ENCODE measurements at regions not wholly inside any gene's neighbourhood (a gene's known extent, or its start where the extent isn't known, plus 50 kb on each side); places are given as distances from the start of the nearest gene placed in this dataset.

DNA sequence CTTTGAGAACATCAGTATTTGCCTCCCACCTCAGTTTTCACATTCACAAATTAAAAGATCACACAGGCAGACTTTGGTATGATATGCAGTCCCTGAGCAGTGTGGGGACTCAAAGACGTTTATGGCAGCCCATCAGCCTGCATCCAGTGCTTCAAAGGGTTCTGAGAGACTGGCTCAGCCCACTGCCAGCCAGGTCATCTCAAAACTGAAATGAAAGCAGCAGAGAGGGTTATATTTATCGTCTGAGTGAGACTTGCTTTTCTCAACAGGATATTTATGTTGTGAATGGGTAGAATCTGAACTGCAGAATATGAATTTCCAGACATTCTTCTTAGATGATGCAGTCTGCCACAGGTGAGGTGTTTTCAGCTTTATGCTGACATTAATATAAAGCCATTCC, 159.8 kb downstream of the NRN1 start:
- no peak for FAIRE-seq
- Histone ChIP-seq H2AFZ (ENCODE audit: low read depth, low read length) (no peak overlapping the region), H3K9me1 (ENCODE audit: control insufficient read depth, insufficient read depth, low read length) (no peaks in the 10 kb centered on the region), H4K20me1 (replicated peaks; ENCODE audit: control insufficient read depth, insufficient read depth, low read length) (no peaks in the 10 kb centered on the region), H3K27me3 (ENCODE audit: control insufficient read depth in 2 of 2, insufficient read depth in 2 of 2, low read length in 2 of 2) (peaks cover 17 to 40% of the 10 kb centered on the region in 2 experiments; a peak in 4 of 5 replicates), H3K9ac (ENCODE audit: insufficient read depth in 1 of 2, low read depth in 2 of 2, low read length in 2 of 2) (no peak overlapping the region), H3K4me3 (no peak overlapping the region), H3K36me3 (ENCODE audit: control insufficient read depth, insufficient read depth, low read length) (no peaks in the 10 kb centered on the region), H3K79me2 (ENCODE audit: control insufficient read depth, insufficient read depth, low read length) (no peaks in the 10 kb centered on the region), H3K4me2 (ENCODE audit: insufficient read depth, low read length) (no peak overlapping the region), H3K9me3 (replicated peaks; ENCODE audit: control insufficient read depth, insufficient read depth, low read depth, low read length) (no peaks in the 10 kb centered on the region), H3K27ac (ENCODE audit: extremely low read depth, low read depth, low read length) (no peak overlapping the region), H3K4me1 (replicated peaks in 1 of 2; ENCODE audit: control insufficient read depth in 2 of 2, insufficient read depth in 2 of 2, low read length in 2 of 2) (peaks cover 0 to 5% of the 10 kb centered on the region in 2 experiments; a peak in 1 of 5 replicates)
- intact Hi-C loops (cut with micrococcal nuclease) (no loop called here), in situ Hi-C loops (cut with MboI) (no loop called here)
- no peak for ATAC-seq
- ChIA-PET CTCF (ENCODE audit: low intra/inter-chr PET ratio) (no interaction called here), POLR2A (no interaction called here)
- no peak for DNase-seq (ENCODE audit: extremely low read depth in 1 of 4, low spot score in 3 of 4)
- TF ChIP-seq GABPB2 (CRISPR knock-in tag; conservative IDR thresholded peaks at IDR 0.05): no peak
- TF ChIP-seq HMG20A (CRISPR knock-in tag; conservative IDR thresholded peaks at IDR 0.05): no peak
- TF ChIP-seq, protein P1, sequence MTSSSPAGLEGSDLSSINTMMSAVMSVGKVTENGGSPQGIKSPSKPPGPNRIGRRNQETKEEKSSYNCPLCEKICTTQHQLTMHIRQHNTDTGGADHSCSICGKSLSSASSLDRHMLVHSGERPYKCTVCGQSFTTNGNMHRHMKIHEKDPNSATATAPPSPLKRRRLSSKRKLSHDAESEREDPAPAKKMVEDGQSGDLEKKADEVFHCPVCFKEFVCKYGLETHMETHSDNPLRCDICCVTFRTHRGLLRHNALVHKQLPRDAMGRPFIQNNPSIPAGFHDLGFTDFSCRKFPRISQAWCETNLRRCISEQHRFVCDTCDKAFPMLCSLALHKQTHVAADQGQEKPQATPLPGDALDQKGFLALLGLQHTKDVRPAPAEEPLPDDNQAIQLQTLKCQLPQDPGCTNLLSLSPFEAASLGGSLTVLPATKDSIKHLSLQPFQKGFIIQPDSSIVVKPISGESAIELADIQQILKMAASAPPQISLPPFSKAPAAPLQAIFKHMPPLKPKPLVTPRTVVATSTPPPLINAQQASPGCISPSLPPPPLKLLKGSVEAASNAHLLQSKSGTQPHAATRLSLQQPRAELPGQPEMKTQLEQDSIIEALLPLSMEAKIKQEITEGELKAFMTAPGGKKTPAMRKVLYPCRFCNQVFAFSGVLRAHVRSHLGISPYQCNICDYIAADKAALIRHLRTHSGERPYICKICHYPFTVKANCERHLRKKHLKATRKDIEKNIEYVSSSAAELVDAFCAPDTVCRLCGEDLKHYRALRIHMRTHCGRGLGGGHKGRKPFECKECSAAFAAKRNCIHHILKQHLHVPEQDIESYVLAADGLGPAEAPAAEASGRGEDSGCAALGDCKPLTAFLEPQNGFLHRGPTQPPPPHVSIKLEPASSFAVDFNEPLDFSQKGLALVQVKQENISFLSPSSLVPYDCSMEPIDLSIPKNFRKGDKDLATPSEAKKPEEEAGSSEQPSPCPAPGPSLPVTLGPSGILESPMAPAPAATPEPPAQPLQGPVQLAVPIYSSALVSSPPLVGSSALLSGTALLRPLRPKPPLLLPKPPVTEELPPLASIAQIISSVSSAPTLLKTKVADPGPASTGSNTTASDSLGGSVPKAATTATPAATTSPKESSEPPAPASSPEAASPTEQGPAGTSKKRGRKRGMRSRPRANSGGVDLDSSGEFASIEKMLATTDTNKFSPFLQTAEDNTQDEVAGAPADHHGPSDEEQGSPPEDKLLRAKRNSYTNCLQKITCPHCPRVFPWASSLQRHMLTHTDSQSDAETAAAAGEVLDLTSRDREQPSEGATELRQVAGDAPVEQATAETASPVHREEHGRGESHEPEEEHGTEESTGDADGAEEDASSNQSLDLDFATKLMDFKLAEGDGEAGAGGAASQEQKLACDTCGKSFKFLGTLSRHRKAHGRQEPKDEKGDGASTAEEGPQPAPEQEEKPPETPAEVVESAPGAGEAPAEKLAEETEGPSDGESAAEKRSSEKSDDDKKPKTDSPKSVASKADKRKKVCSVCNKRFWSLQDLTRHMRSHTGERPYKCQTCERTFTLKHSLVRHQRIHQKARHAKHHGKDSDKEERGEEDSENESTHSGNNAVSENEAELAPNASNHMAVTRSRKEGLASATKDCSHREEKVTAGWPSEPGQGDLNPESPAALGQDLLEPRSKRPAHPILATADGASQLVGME (CRISPR knock-in tag; IDR thresholded peaks at IDR 0.05): no peak
- no peak for TF ChIP-seq HDGF (IDR thresholded peaks at IDR 0.05)
- TF ChIP-seq, protein P2, sequence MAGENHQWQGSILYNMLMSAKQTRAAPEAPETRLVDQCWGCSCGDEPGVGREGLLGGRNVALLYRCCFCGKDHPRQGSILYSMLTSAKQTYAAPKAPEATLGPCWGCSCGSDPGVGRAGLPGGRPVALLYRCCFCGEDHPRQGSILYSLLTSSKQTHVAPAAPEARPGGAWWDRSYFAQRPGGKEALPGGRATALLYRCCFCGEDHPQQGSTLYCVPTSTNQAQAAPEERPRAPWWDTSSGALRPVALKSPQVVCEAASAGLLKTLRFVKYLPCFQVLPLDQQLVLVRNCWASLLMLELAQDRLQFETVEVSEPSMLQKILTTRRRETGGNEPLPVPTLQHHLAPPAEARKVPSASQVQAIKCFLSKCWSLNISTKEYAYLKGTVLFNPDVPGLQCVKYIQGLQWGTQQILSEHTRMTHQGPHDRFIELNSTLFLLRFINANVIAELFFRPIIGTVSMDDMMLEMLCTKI (IDR thresholded peaks at IDR 0.05; ENCODE audit: partially characterized antibody): no peak
- TF ChIP-seq CBX5 (IDR thresholded peaks at IDR 0.05; ENCODE audit: borderline replicate concordance, low read depth): no peak
- TF ChIP-seq, protein P3, sequence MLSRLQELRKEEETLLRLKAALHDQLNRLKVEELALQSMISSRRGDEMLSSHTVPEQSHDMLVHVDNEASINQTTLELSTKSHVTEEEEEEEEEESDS (CRISPR knock-in tag; IDR thresholded peaks at IDR 0.05): no peak
- no peak for TF ChIP-seq FOXM1 (IDR thresholded peaks at IDR 0.05; ENCODE audit: low read depth)
- no peak for TF ChIP-seq FOXM1 (CRISPR knock-in tag; IDR thresholded peaks at IDR 0.05; ENCODE audit: low read depth)
- TF ChIP-seq EWSR1 (IDR thresholded peaks at IDR 0.05; ENCODE audit: borderline replicate concordance, low read depth, partially characterized antibody): no peak
- 0% methylated on average over 2 of the region's 2 CpGs for WGBS (ENCODE audit: insufficient coverage, low coverage, missing lambda C conversion rate)
- BruUV-seq (replicated peaks): no TSS peak

Measured in K562 (cell line).